Panc1 (cell line): ENCODE measurements at regions not wholly inside any gene's neighbourhood (a gene's known extent, or its start where the extent isn't known, plus 50 kb on each side); places are given as distances from the start of the nearest gene placed in this dataset.

Experiments used
- ATAC-seq: fragments of 200-7000 bp; cut with Tn5 transposase; 2 replicates; pipeline ENCODE4 v1.9.1; 2020; ENCODE audit warnings: mild to moderate bottlenecking, moderate library complexity
- BruUV-seq: library from RNA; stranded (reverse); fragments of 400-500 nt; replicated peaks from 2 replicates; lab custom pipeline; 2021; lab: Mats Ljungman, UMichigan
- CTCF ChIA-PET: fragments of 300-600 bp; sonication (Branson Sonifier 250); formaldehyde crosslinking; loops from one replicate; lab custom pipeline; 2022; ENCODE audit warnings: antibody characterized with exemption; lab: Charles Lee
- POLR2A ChIA-PET: fragments of 300-600 bp; sonication (Branson Sonifier 250); formaldehyde crosslinking; loops from one replicate; lab custom pipeline; 2022; ENCODE audit warnings: antibody characterized with exemption; lab: Charles Lee
- DNase-seq: peaks from one replicate; pipeline ENCODE4 v3.0.0-alpha.2; 2010; ENCODE audit warnings: low read depth, low spot score
- H3K27ac ChIP-seq: 2 replicates; pipeline ENCODE4 v1.5.1; 2011; ENCODE audit warnings: mild to moderate bottlenecking, low read length, inconsistent platforms
- H3K27me3 ChIP-seq: fragments of 200-500 bp; sonication (Bioruptor generic); 2 replicates; pipeline ENCODE4 v1.6.0; 2014; ENCODE audit warnings: low read length, inconsistent platforms; ENCODE audit not compliant: control insufficient read depth, insufficient read depth
- H3K36me3 ChIP-seq: fragments of 200-500 bp; sonication (Bioruptor generic); 2 replicates; pipeline ENCODE4 v1.5.1; 2014; ENCODE audit warnings: inconsistent platforms, mild to moderate bottlenecking, low read length, moderate library complexity; ENCODE audit not compliant: control insufficient read depth, insufficient read depth
- H3K4me1 ChIP-seq: 2 replicates; pipeline ENCODE4 v1.5.1; 2011; ENCODE audit warnings: inconsistent platforms, mild to moderate bottlenecking, low read length, moderate library complexity; ENCODE audit not compliant: control insufficient read depth, insufficient read depth
- H3K4me3 ChIP-seq, 2 experiments: 2 replicates each; pipeline ENCODE4 v1.5.1; 2011 to 2012; ENCODE audit warnings: low read depth in 2 of 2, low read length in 2 of 2, mild to moderate bottlenecking in 2 of 2, inconsistent platforms in 1 of 2, moderate library complexity in 1 of 2
- H3K9me3 ChIP-seq: fragments of 200-500 bp; sonication (Bioruptor generic); 2 replicates; pipeline ENCODE4 v1.5.1; 2014; ENCODE audit warnings: low read depth, mild to moderate bottlenecking, inconsistent platforms, low read length, moderate library complexity; ENCODE audit not compliant: control insufficient read depth, insufficient read depth
- POLR2AphosphoS5 ChIP-seq: IDR thresholded peaks from 2 replicates; pipeline ENCODE4 v1.6.1; 2012; ENCODE audit warnings: mild to moderate bottlenecking, low read depth, low read length, moderate library complexity
- SIN3A ChIP-seq: IDR thresholded peaks from 2 replicates; pipeline ENCODE4 v1.6.1; 2012; ENCODE audit warnings: low read depth, mild to moderate bottlenecking, low read length, moderate library complexity, borderline replicate concordance; ENCODE audit not compliant: insufficient read depth
- TCF7L2 ChIP-seq: IDR thresholded peaks from 2 replicates; pipeline ENCODE4 v1.6.1; 2011; ENCODE audit warnings: mild to moderate bottlenecking, low read depth, low read length, inconsistent platforms
- in situ Hi-C: cut with HindIII; loops from 2 replicates; pipeline ENCODE4 v1.10.0; 2016; ENCODE audit warnings: low sequenced_read_pairs, low pct_unique_long_range_greater_than_20kb
- intact Hi-C: fragments of 100-400 bp; cut with micrococcal nuclease; formaldehyde crosslinking; loops from one replicate; pipeline ENCODE4 v1.10.0; 2022; ENCODE audit not compliant: unreplicated experiment
- TF ChIP-seq, protein P1 (sequence below), 2 experiments: IDR thresholded peaks; 2 replicates each; pipeline ENCODE4 v1.6.1; 2011 to 2012; ENCODE audit warnings: low read depth in 2 of 2, control low read depth in 1 of 2, low read length in 1 of 2, mild to moderate bottlenecking in 1 of 2, moderate library complexity in 1 of 2; ENCODE audit not compliant: insufficient read depth in 1 of 2
- TF ChIP-seq, protein P2 (sequence below): fragments of 450-650 bp; IDR thresholded peaks from 2 replicates; pipeline ENCODE4 v1.5.1; 2017; ENCODE audit warnings: mild to moderate bottlenecking

GRCh38 chr7:124084024-124084423 lies 51.2 kb upstream of the TMEM229A start:
- POLR2A ChIA-PET, result no interaction called here
- intact Hi-C loops, result no loop called here

More at GRCh38 chr7:124084024-124084423, 51.2 kb upstream of the TMEM229A start:
- no peak overlapping the region for H3K27ac ChIP-seq
- CTCF ChIA-PET, result no interaction called here
- no peaks in the 10 kb centered on the region for H3K36me3 ChIP-seq
- no peaks in the 10 kb centered on the region for H3K27me3 ChIP-seq
- H3K4me3 ChIP-seq, result no peak overlapping the region
- TF ChIP-seq, protein P1, sequence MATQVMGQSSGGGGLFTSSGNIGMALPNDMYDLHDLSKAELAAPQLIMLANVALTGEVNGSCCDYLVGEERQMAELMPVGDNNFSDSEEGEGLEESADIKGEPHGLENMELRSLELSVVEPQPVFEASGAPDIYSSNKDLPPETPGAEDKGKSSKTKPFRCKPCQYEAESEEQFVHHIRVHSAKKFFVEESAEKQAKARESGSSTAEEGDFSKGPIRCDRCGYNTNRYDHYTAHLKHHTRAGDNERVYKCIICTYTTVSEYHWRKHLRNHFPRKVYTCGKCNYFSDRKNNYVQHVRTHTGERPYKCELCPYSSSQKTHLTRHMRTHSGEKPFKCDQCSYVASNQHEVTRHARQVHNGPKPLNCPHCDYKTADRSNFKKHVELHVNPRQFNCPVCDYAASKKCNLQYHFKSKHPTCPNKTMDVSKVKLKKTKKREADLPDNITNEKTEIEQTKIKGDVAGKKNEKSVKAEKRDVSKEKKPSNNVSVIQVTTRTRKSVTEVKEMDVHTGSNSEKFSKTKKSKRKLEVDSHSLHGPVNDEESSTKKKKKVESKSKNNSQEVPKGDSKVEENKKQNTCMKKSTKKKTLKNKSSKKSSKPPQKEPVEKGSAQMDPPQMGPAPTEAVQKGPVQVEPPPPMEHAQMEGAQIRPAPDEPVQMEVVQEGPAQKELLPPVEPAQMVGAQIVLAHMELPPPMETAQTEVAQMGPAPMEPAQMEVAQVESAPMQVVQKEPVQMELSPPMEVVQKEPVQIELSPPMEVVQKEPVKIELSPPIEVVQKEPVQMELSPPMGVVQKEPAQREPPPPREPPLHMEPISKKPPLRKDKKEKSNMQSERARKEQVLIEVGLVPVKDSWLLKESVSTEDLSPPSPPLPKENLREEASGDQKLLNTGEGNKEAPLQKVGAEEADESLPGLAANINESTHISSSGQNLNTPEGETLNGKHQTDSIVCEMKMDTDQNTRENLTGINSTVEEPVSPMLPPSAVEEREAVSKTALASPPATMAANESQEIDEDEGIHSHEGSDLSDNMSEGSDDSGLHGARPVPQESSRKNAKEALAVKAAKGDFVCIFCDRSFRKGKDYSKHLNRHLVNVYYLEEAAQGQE (IDR thresholded peaks at IDR 0.05; ENCODE audit: insufficient read depth in 1 of 2, low read depth in 2 of 2, low read length in 1 of 2), result no peak
- TF ChIP-seq, protein P2, sequence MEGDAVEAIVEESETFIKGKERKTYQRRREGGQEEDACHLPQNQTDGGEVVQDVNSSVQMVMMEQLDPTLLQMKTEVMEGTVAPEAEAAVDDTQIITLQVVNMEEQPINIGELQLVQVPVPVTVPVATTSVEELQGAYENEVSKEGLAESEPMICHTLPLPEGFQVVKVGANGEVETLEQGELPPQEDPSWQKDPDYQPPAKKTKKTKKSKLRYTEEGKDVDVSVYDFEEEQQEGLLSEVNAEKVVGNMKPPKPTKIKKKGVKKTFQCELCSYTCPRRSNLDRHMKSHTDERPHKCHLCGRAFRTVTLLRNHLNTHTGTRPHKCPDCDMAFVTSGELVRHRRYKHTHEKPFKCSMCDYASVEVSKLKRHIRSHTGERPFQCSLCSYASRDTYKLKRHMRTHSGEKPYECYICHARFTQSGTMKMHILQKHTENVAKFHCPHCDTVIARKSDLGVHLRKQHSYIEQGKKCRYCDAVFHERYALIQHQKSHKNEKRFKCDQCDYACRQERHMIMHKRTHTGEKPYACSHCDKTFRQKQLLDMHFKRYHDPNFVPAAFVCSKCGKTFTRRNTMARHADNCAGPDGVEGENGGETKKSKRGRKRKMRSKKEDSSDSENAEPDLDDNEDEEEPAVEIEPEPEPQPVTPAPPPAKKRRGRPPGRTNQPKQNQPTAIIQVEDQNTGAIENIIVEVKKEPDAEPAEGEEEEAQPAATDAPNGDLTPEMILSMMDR, result no peak
- no peak for TF ChIP-seq POLR2AphosphoS5
- TF ChIP-seq TCF7L2, result no peak
- TF ChIP-seq SIN3A, result no peak
- DNase-seq (no peak), ATAC-seq (no peak)
- in situ Hi-C loops, result no loop called here
- H3K9me3 ChIP-seq, result no peaks in the 10 kb centered on the region
- H3K4me1 ChIP-seq, result no peaks in the 10 kb centered on the region
- no TSS peak for BruUV-seq
